ENCODE measurements at regions not wholly inside any gene's neighbourhood (a gene's known extent, or its start where the extent isn't known, plus 50 kb on each side); places are given as distances from the start of the nearest gene placed in this dataset.

DNA sequence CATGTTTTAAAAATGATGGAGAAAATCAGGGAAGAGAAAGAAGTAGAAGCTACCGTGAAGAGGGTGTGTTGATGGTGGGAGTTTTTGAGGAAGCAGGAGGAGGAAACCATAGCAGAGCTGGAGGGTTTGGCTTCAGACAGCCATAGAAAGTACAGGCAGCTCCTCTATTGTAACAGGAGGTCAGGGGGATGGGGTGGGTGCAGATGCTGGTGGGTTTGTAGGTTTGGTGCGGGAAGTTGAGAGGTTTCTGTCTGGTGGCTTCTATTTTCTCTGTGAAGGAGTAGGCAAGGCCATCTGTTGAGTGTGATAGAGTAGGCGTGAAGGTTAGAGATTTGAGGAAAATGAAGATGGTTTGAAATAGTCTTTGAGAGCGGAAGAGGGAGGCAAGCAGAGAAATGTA, 97.7 kb upstream of the TBC1D5 start:
- Histone ChIP-seq H2AK5ac (ENCODE audit: low read length) (peak overlapping the region; percentile 14), H3K4ac (ENCODE audit: low read depth, low read length) (no peak overlapping the region), H3K79me2 (ENCODE audit: control insufficient read depth, insufficient read depth, low read length) (no peaks in the 10 kb centered on the region), H2BK120ac (ENCODE audit: low read depth, low read length) (no peak overlapping the region), H3K36me3 (ENCODE audit: control insufficient read depth, insufficient read depth, low read length) (no peaks in the 10 kb centered on the region), H3K27me3 (ENCODE audit: insufficient read depth, low read length, poor library complexity) (no peaks in the 10 kb centered on the region), H3K9ac (ENCODE audit: low read length) (no peak overlapping the region), H3K4me3 (ENCODE audit: low read length) (no peak overlapping the region), H3K23ac (ENCODE audit: low read length) (no peak overlapping the region), H3K4me2 (ENCODE audit: low read length) (no peak overlapping the region), H2BK5ac (ENCODE audit: low read length) (peak overlapping the region; percentile 47), H3K27ac (ENCODE audit: low read depth, low read length) (no peak overlapping the region), H2BK15ac (replicated peaks; ENCODE audit: low read depth) (no peak overlapping the region), H4K5ac (ENCODE audit: low read length) (no peak overlapping the region), H4K8ac (ENCODE audit: low read depth, low read length) (no peak overlapping the region), H3K18ac (ENCODE audit: low read length) (peak overlapping the region; percentile 55), H3K79me1 (ENCODE audit: low read length) (no peaks in the 10 kb centered on the region), H3K56ac (ENCODE audit: low read length) (peak overlapping the region; percentile 17), H3K4me1 (ENCODE audit: control insufficient read depth, low read depth, low read length) (peaks cover 9% of the 10 kb centered on the region)
- no peak for DNase-seq
- WGBS (ENCODE audit: extremely low coverage, insufficient coverage, low lambda C conversion rate) = 100% methylated on average over 3 of the region's 4 CpGs

DNA sequence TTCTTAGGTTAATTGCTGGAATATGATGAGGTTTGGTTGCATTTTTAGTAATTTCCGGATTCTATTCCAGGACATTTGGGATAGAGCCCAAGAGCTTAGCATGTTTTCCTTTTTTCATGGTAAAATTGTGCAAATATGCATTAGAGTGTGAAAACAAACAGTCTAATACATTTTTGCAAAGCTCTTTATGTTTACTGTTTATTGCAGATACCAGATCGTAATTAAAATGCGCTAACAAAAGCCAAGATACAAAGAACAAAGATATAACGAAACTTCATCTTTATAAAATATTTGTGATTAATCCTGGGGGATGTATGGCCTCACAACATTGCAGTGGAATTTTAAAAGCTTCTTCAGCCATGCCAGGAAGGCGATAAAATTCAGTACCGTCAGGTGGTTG, 94.5 kb upstream of the TBC1D5 start:
- H3K18ac ChIP-seq (ENCODE audit: low read length) = no peak overlapping the region
- no peak overlapping the region for H3K4me2 ChIP-seq (ENCODE audit: low read length)
- H3K27ac ChIP-seq (ENCODE audit: low read depth, low read length) = no peak overlapping the region
- H3K79me2 ChIP-seq (ENCODE audit: control insufficient read depth, insufficient read depth, low read length) = no peaks in the 10 kb centered on the region
- H3K36me3 ChIP-seq (ENCODE audit: control insufficient read depth, insufficient read depth, low read length) = no peaks in the 10 kb centered on the region
- WGBS (ENCODE audit: extremely low coverage, insufficient coverage, low lambda C conversion rate) = no CpG with 5 or more reads among the region's 6 CpGs
- H3K27me3 ChIP-seq (ENCODE audit: insufficient read depth, low read length, poor library complexity) = no peaks in the 10 kb centered on the region
- H4K5ac ChIP-seq (ENCODE audit: low read length) = no peak overlapping the region
- peak overlapping the region; percentile 32 for H2BK120ac ChIP-seq (ENCODE audit: low read depth, low read length)
- no peak overlapping the region for H3K9ac ChIP-seq (ENCODE audit: low read length)
- H3K56ac ChIP-seq (ENCODE audit: low read length) = no peak overlapping the region
- H3K79me1 ChIP-seq (ENCODE audit: low read length) = no peaks in the 10 kb centered on the region
- no peak overlapping the region for H3K4ac ChIP-seq (ENCODE audit: low read depth, low read length)
- H2BK15ac ChIP-seq (replicated peaks; ENCODE audit: low read depth) = no peak overlapping the region
- no peak overlapping the region for H3K4me3 ChIP-seq (ENCODE audit: low read length)
- H3K23ac ChIP-seq (ENCODE audit: low read length) = no peak overlapping the region
- peaks cover 9% of the 10 kb centered on the region for H3K4me1 ChIP-seq (ENCODE audit: control insufficient read depth, low read depth, low read length)
- H2AK5ac ChIP-seq (ENCODE audit: low read length) = no peak overlapping the region
- H4K8ac ChIP-seq (ENCODE audit: low read depth, low read length) = no peak overlapping the region
- DNase-seq = no peak
- H2BK5ac ChIP-seq (ENCODE audit: low read length) = no peak overlapping the region

DNA sequence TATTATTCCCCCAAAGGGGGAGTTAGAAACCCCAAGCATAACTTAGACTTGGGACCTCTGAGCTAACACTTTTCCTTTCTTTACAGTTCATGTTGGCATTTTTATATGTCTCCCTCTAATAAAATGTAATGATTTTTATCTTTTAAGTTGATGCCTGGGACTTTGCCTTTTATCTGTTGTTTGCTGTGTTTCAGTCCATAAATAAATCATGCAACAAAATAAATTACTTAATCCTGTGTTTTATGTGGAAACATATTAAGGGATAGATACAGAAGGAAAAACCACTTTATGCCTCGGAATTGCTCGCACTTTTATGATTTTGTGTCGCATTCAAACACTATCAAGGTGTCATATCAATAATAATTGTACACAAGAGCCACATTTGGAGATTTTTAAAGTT, 93.7 kb upstream of the TBC1D5 start:
- no peaks in the 10 kb centered on the region for H3K79me2 ChIP-seq (ENCODE audit: control insufficient read depth, insufficient read depth, low read length)
- no CpG with 5 or more reads among the region's 3 CpGs for WGBS (ENCODE audit: extremely low coverage, insufficient coverage, low lambda C conversion rate)
- H2AK5ac ChIP-seq (ENCODE audit: low read length) = no peak overlapping the region

DNA sequence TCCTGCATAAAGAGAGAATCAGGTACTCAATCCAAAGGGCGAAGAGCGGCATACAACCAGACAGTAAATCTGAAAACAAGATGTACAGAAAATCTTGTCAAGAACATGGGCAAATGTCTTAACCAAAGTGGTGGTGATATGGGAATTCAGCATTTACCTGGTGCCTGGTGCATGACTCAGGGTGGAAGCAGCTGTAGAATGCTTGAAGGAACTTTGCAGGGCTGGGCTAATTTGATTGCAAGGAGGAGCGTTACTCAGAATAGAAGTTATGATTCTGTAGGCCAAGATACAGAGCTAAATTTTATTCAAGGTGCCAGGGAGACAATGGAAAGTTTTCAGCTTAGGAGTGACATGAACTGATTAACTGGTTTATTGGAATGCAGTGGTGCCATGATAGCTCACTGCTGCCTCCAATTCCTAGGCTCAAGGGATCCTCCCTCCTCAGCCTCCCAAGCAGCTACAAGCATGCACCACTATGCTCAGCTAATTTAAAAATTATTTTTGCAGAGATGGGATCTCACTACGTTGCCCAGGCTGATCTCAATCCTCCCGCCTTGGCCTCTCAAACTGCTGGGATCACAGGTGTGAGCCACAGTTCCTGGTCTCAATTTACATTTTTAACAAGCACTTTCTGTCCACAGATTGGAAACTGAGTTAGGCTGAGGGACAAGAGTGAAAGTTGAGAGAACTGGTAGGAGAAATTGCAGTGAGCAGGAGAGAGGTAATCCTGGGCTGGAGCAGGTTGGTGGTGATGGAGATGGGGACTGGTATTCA, 91.5 kb upstream of the TBC1D5 start:
- WGBS (ENCODE audit: extremely low coverage, insufficient coverage, low lambda C conversion rate) = no CpG with 5 or more reads among the region's 5 CpGs
- H3K18ac ChIP-seq (ENCODE audit: low read length) = no peak overlapping the region
- H3K79me1 ChIP-seq (ENCODE audit: low read length) = no peaks in the 10 kb centered on the region
- H3K79me2 ChIP-seq (ENCODE audit: control insufficient read depth, insufficient read depth, low read length) = no peaks in the 10 kb centered on the region
- no peak overlapping the region for H3K23ac ChIP-seq (ENCODE audit: low read length)
- no peak overlapping the region for H2AK5ac ChIP-seq (ENCODE audit: low read length)
- no peak overlapping the region for H3K27ac ChIP-seq (ENCODE audit: low read depth, low read length)
- H3K4ac ChIP-seq (ENCODE audit: low read depth, low read length) = no peak overlapping the region
- H3K4me3 ChIP-seq (ENCODE audit: low read length) = no peak overlapping the region
- H3K4me1 ChIP-seq (ENCODE audit: control insufficient read depth, low read depth, low read length) = no peaks in the 10 kb centered on the region
- H4K8ac ChIP-seq (ENCODE audit: low read depth, low read length) = no peak overlapping the region
- no peak overlapping the region for H4K5ac ChIP-seq (ENCODE audit: low read length)
- H2BK5ac ChIP-seq (ENCODE audit: low read length) = no peak overlapping the region
- no peaks in the 10 kb centered on the region for H3K27me3 ChIP-seq (ENCODE audit: insufficient read depth, low read length, poor library complexity)
- no peak overlapping the region for H3K56ac ChIP-seq (ENCODE audit: low read length)
- no peak overlapping the region for H2BK15ac ChIP-seq (replicated peaks; ENCODE audit: low read depth)
- H3K36me3 ChIP-seq (ENCODE audit: control insufficient read depth, insufficient read depth, low read length) = no peaks in the 10 kb centered on the region
- H3K4me2 ChIP-seq (ENCODE audit: low read length) = no peak overlapping the region
- DNase-seq = peak; percentile 54
- H2BK120ac ChIP-seq (ENCODE audit: low read depth, low read length) = no peak overlapping the region
- no peak overlapping the region for H3K9ac ChIP-seq (ENCODE audit: low read length)

More for the DNA sequence above, 93.7 kb upstream of the TBC1D5 start:
- Histone ChIP-seq H3K27me3 (ENCODE audit: insufficient read depth, low read length, poor library complexity) (no peaks in the 10 kb centered on the region), H3K4ac (ENCODE audit: low read depth, low read length) (no peak overlapping the region), H3K79me1 (ENCODE audit: low read length) (no peaks in the 10 kb centered on the region), H3K27ac (ENCODE audit: low read depth, low read length) (no peak overlapping the region), H3K9ac (ENCODE audit: low read length) (no peak overlapping the region), H3K4me1 (ENCODE audit: control insufficient read depth, low read depth, low read length) (peaks cover 9% of the 10 kb centered on the region), H2BK120ac (ENCODE audit: low read depth, low read length) (no peak overlapping the region), H3K56ac (ENCODE audit: low read length) (no peak overlapping the region), H3K4me2 (ENCODE audit: low read length) (no peak overlapping the region), H3K36me3 (ENCODE audit: control insufficient read depth, insufficient read depth, low read length) (no peaks in the 10 kb centered on the region), H3K18ac (ENCODE audit: low read length) (no peak overlapping the region), H4K8ac (ENCODE audit: low read depth, low read length) (no peak overlapping the region), H3K4me3 (ENCODE audit: low read length) (no peak overlapping the region), H2BK5ac (ENCODE audit: low read length) (no peak overlapping the region), H2BK15ac (replicated peaks; ENCODE audit: low read depth) (no peak overlapping the region), H3K23ac (ENCODE audit: low read length) (no peak overlapping the region), H4K5ac (ENCODE audit: low read length) (no peak overlapping the region)
- DNase-seq = no peak

DNA sequence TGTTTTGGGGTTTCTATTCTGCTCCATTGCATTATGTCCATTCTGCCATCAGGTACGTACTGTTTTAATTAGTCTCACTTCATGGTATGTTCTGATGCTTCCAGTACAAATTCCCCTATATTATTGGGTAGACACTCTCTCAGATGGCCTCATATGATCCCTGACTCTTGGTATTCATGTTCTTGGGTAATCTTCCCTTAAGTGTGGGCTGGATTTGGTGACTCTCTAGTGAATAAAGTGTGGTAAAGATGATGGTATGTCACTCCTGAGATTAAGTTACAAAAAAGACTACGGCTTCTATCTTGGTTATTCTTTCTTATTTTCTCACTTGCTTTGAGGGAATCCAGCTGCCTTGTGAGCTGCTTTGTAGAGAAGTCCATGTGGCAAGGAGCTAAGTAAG, 89.6 kb upstream of the TBC1D5 start:
- Histone ChIP-seq H3K4ac (ENCODE audit: low read depth, low read length) (no peak overlapping the region), H3K79me2 (ENCODE audit: control insufficient read depth, insufficient read depth, low read length) (no peaks in the 10 kb centered on the region), H3K4me1 (ENCODE audit: control insufficient read depth, low read depth, low read length) (no peaks in the 10 kb centered on the region), H3K4me2 (ENCODE audit: low read length) (no peak overlapping the region), H4K5ac (ENCODE audit: low read length) (no peak overlapping the region), H2BK120ac (ENCODE audit: low read depth, low read length) (no peak overlapping the region), H3K9ac (ENCODE audit: low read length) (no peak overlapping the region), H3K27me3 (ENCODE audit: insufficient read depth, low read length, poor library complexity) (no peaks in the 10 kb centered on the region), H3K79me1 (ENCODE audit: low read length) (no peaks in the 10 kb centered on the region), H3K36me3 (ENCODE audit: control insufficient read depth, insufficient read depth, low read length) (no peaks in the 10 kb centered on the region), H2BK15ac (replicated peaks; ENCODE audit: low read depth) (no peak overlapping the region), H2AK5ac (ENCODE audit: low read length) (peak overlapping the region; percentile 10), H4K8ac (ENCODE audit: low read depth, low read length) (no peak overlapping the region), H3K18ac (ENCODE audit: low read length) (no peak overlapping the region), H3K4me3 (ENCODE audit: low read length) (no peak overlapping the region), H3K27ac (ENCODE audit: low read depth, low read length) (no peak overlapping the region), H2BK5ac (ENCODE audit: low read length) (no peak overlapping the region), H3K56ac (ENCODE audit: low read length) (no peak overlapping the region), H3K23ac (ENCODE audit: low read length) (no peak overlapping the region)
- DNase-seq = no peak
- WGBS (ENCODE audit: extremely low coverage, insufficient coverage, low lambda C conversion rate) = no CpG with 5 or more reads among the region's 2 CpGs

DNA sequence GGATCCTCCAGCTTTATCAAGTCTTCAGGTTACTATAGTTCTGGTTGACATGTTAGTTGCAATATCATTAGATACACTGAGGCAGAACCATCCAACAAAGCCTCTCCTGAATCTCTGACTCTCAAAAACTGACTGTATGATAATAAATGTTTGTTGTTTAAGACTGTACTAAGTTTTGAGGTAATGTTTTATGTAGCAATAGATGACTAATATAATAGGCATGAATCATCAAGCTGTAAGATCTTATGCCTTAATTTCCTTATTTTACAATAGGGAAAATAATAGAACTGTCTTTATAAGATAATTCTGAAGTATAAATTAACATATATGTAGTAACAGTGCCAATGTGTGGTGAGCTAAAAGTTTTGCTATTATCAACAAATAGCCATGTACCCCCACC, 88.9 kb upstream of the TBC1D5 start:
- no peak overlapping the region for H3K56ac ChIP-seq (ENCODE audit: low read length)
- no peak overlapping the region for H4K5ac ChIP-seq (ENCODE audit: low read length)
- H2BK15ac ChIP-seq (replicated peaks; ENCODE audit: low read depth) = no peak overlapping the region
- no peak overlapping the region for H4K8ac ChIP-seq (ENCODE audit: low read depth, low read length)
- no peak overlapping the region for H3K4me2 ChIP-seq (ENCODE audit: low read length)
- H3K27me3 ChIP-seq (ENCODE audit: insufficient read depth, low read length, poor library complexity) = no peaks in the 10 kb centered on the region
- no peak overlapping the region for H3K18ac ChIP-seq (ENCODE audit: low read length)
- H3K4me1 ChIP-seq (ENCODE audit: control insufficient read depth, low read depth, low read length) = no peaks in the 10 kb centered on the region
- no peak overlapping the region for H2BK120ac ChIP-seq (ENCODE audit: low read depth, low read length)
- no peak overlapping the region for H3K4me3 ChIP-seq (ENCODE audit: low read length)
- H2BK5ac ChIP-seq (ENCODE audit: low read length) = no peak overlapping the region
- H2AK5ac ChIP-seq (ENCODE audit: low read length) = no peak overlapping the region
- H3K27ac ChIP-seq (ENCODE audit: low read depth, low read length) = no peak overlapping the region
- no peaks in the 10 kb centered on the region for H3K79me1 ChIP-seq (ENCODE audit: low read length)
- H3K4ac ChIP-seq (ENCODE audit: low read depth, low read length) = no peak overlapping the region
- no peaks in the 10 kb centered on the region for H3K36me3 ChIP-seq (ENCODE audit: control insufficient read depth, insufficient read depth, low read length)
- no peak overlapping the region for H3K9ac ChIP-seq (ENCODE audit: low read length)
- H3K79me2 ChIP-seq (ENCODE audit: control insufficient read depth, insufficient read depth, low read length) = no peaks in the 10 kb centered on the region
- no peak overlapping the region for H3K23ac ChIP-seq (ENCODE audit: low read length)
- DNase-seq = no peak
